Posterior vena cava (tissue), 2 donors: ENCODE measurements at regions not wholly inside any gene's neighbourhood (a gene's known extent, or its start where the extent isn't known, plus 50 kb on each side); places are given as distances from the start of the nearest gene placed in this dataset.
"Not testable (repeated sequence)": the region's sequence is repeated elsewhere in the genome, so short reads cannot be mapped to it uniquely, and the experiment has no call there.

ENCODE experiments used
- DNase-seq: peaks from one replicate; pipeline ENCODE4 v3.0.0-alpha.2; 2020; ENCODE audit warnings: low spot score
- intact Hi-C, 2 donors: fragments of 100-400 bp; cut with DNase I; formaldehyde crosslinking; loops; one replicate each; pipeline versions ENCODE4 v1.14.1 to v1.14.2; 2022 to 2023
- donor health status: DM: yes; HTN: yes; CAD: no.
- donor health status: DM: yes; HTN: yes; CAD: no.

DNA sequence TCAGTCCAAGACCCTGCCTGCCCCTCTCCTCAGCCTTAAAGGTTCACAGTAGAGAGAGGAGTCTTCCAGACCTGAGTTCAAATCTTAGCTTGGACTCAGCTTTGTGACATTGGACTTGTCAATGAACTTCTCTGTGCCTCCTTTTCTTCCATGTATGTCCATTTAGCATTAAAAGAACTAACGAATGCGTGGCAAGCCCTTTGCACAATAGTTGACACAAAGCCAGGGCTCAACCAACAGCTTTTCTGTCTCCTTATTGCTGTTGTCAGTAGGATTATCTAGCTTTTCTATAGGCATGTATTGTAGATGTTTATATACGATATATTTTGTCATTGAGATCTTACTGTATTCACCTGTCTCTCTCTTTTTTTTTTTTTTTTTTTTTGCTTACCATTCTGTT lies 450.8 kb downstream of the PTPRU start:
- DNase-seq, result no peak
- intact Hi-C loops, result no loop called here

DNA sequence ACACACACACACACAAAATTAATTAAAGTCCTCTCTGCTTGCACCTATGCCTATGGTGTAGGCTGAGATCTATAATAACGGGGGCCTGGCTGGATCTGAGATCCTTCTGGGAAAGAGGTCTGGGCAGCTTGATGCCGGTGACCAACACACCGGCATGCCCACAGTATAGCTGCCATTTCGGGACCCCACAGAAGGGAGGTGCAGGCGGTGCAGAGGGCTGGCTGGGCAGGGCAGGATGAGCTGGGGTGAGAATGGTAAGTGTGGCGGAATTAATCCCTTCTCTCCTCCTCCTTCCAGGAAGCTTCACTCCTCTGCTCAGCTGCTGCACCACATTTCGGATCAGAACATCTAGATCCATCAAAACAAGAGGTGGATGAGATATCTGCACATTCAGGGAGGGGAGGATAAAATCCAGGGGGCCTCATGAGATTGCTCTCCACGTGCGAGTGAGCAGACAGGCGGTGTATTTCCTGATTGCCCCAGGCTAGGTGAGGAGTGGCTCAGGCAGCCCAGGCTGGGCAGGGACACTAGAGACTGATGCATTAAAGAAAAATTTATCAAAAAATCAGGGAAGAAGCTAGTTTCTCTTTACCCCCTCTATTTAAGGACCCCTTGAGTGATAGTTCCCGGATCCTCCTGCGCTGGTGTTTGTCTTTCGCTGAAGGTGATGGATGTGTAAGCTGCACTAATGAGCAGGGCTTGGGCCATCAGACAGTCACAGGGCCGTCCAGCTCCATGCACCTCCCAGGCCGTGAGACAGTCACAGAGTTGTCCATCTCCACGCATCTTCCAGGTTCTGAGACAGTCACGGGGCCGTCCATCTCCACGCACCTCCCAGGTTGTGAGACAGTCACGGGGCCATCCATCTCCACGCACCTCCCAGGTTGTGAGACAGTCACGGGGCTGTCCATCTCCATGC lies 449.9 kb downstream of the PTPRU start:
- intact Hi-C loops, result no loop called here
- no peak for DNase-seq

DNA sequence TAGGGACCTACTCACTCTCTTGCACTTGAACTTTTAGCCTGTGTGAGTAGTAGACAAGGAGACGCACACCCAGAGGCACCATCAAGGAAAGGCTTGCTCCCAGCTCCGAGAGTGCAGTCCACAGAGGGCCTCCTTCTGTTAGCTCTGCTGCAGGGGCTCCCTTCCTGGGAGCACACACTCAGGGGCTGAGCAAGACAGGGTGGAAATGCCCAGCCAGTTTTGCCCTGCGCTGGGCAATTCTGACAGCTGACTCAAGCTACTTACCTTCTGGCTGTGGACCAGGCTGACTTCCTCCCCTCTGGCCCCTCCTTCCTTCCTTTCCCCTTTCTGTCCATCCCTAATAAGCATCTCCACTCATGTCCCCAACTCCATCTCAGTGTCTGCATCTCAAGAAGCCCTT lies 449.1 kb downstream of the PTPRU start:
- no peak for DNase-seq
- intact Hi-C loops, result no loop called here

- intact Hi-C loops, result no loop called here
- DNase-seq, result no peak
These were observed 447.8 kb downstream of the PTPRU start for GRCh38 chr1:29684141-29684540.

GRCh38 chr1:29683472-29683871 lies 447.1 kb downstream of the PTPRU start:
- no peak for DNase-seq
- intact Hi-C loops, result no loop called here

DNA sequence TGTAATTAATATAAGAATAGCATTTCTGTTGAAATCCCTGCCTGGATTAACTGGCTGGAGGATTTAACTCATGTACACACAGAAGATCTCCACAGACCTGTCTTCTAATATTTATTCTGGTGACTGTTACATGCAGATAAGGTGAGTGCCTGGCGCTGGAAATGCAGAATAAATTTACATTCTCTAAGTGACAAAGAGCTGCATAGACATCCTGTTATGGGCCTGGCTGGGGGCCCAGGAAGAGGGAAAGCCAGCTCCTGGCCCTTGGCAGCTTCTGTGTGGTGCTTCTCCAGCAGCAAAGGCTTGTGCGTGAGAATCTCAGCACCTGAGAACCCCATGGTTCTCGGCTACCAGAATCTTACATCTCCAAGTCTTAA lies 446.6 kb downstream of the PTPRU start:
- DNase-seq, result no peak
- intact Hi-C loops, result no loop called here

DNA sequence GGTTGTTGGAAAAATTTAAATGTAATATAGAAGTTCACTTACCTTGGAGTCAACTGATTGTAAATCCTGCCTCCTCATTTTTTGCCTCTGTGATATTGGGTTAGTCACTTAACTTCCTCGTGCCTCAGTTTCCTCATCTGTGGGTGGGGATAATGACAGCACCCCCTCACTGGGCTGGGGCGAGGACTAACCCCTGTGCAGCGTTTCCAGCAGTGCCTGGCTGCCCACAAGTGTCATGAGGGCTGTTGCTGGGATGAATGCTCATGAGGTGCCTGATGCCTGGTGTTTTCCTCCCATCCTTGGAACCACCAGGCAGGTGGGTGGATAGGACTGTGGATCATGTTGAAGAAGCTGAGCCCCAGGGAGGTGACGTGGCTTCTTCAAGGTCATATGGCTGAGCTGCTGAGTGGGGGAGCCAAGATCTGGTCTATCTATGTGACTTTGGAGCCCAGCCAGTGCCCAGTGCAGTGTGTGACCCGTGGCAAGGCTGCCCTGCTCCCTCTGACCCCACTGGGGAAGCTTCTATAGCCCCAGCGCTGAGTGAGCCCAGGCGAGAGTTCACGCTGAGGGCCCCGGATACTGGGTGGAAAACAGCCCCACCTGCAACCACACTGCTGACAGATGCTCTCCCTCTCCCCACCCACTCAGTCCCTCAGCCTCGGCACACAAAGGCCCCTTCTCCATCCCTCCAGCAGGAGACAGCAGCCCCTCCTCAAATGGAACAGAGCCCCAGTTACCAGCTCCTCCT lies 446.0 kb downstream of the PTPRU start:
- DNase-seq, result no peak
- intact Hi-C loops, result no loop called here

DNA sequence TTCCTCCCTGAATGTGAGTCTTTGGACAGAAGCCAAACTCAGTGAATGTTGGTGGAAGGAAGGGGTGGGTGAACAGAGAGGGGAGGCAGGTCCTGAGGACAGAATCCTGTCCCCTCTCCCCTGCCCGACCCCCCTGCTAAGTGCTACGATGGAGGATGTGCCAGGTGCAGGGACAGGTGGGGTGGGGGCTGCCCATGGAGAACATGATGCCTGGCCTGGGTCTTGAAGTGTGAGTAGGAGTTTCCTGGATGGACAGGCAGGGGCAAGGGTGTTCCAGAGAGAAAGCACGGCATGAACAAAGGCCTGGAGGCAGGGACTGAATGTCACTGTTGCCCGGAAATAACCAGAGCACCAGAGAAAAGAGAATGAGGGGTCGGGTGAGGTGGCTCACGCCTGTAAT lies 445.1 kb downstream of the PTPRU start:
- DNase-seq, intact Hi-C loops: not testable (repeated sequence)

GRCh38 chr1:29679828-29680558 lies 443.7 kb downstream of the PTPRU start:
- no peak for DNase-seq
- intact Hi-C loops, result no loop called here

DNA sequence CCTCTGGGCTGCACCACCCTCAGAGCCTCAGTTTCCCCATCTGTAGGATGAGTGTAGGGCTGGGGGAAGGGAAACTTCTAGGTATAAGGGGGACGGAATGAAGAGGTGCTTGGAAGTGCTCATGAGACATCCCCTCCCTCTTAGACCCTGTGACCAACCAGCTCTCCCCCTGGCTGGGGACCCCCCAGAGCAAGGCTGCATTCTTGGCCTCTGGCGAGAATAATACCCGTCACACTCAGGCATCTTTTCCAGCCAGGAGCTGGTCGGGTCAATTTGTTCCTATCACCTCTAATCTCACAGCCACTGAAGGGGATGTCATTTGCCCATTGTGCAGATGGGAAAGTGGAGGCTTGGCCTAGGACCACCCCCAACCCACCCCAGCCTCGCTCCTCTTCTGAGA lies 443.0 kb downstream of the PTPRU start:
- no peak for DNase-seq
- intact Hi-C loops, result no loop called here

GRCh38 chr1:29677028-29678024 lies 441.0 kb downstream of the PTPRU start:
- DNase-seq, result no peak
- intact Hi-C loops, result no loop called here

- no peak for DNase-seq
- intact Hi-C loops, result no loop called here
These were observed 440.2 kb downstream of the PTPRU start for GRCh38 chr1:29676496-29676895.

- no peak for DNase-seq
- intact Hi-C loops, result no loop called here
These were observed 439.4 kb downstream of the PTPRU start for GRCh38 chr1:29675481-29676263.

- intact Hi-C loops, result no loop called here
These were observed 438.5 kb downstream of the PTPRU start for GRCh38 chr1:29674627-29675326.

DNA sequence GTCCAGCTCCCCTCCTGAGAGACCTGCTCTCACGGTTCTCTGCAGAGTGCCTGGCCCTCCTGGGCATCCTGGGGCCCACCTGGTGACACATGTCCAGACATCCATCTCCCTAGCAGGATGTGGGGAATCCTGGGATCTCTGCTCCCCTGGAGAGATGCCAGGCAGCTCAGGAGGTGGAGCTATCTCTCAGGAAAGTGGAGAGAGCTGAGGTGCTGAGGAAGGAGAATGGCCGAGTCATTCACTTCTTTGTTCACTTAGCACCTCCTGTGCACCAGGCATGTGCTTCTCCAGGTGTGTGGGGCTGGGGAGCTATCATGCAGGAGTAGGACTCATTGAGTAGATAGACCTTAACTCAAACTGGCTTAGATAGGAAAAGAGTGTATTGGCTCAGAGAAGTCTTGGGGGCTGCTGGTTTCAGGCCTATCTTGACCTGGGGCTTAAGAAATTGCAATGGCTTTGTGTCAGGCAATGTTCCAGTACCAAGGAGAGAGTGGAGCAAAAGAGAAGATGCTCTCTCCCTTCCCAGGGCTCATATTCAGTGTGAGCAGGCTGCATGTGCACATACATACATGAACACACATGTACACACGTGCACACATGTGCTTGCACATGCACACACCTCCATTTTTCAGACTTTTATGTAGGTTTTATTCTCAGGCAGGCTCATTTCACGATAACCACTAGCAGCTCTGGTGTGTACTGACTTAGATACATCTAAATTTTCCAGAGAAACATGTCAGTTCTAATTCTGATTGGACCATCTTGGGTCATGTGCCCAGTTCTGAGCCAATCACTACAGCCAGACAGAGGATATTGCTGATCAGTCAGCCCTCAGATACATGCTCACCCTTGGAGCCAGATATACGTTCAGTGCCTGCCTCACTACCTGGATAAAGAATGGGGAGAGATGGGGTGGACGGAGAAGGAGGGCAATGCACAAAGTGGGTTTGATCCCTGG lies 437.6 kb downstream of the PTPRU start:
- intact Hi-C loops, result no loop called here
- no peak for DNase-seq

More at GRCh38 chr1:29674627-29675326, 438.5 kb downstream of the PTPRU start:
- no peak for DNase-seq

DNA sequence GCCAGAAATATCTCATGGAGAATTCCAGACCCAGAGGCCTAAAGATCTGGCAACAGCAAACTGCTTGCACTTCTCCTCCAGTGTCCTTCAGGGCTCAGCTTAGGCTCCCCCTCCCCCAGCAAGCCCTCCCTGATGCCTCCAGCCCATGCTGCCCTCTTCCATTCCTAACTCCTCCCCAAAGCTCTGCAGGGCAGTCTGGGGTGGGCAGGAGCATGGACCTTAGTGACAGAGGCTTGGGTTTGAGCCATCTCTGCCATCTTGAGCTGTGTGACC lies 436.8 kb downstream of the PTPRU start:
- DNase-seq, result no peak
- intact Hi-C loops, result no loop called here
